ENCODE measurements at regions not wholly inside any gene's neighbourhood (a gene's known extent, or its start where the extent isn't known, plus 50 kb on each side); places are given as distances from the start of the nearest gene placed in this dataset.

- in situ Hi-C loops (cut with HindIII; ENCODE audit: low sequenced_read_pairs) = no loop called here
- DNase-seq (ENCODE audit: low spot score) = peak; percentile 69
Observed at GRCh38 chr10:78964952-78965633, 103.7 kb upstream of the ZMIZ1 start.

DNA sequence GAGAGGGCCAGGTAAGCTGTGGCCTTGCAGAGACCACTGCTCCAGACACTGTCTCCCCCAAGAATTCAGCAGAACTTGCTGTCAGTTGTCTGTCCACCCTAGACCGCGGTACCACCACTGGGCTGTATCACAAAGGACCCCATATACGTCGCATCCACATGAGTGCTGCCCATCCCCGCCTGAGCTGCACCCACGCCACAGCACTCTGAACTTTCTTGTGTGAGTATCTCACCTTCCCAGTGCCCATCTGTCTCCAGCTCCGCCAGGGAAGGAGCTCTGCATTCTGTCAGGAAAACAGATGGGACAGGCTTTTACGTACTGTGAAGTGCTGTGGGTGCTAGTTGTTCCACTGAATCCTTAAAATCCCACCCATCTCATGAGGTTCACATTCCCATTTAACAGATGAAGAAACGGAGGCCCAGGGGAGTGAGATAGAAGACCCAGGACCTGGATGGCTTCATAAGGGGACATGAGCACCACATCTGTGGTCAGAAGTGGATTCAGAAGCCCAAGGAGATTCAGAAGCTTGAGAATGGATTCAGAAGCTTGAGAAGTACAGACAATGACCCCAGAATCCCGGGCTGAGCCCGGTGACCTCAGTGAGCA is 102.5 kb upstream of the ZMIZ1 start:
- no peak for DNase-seq (ENCODE audit: low spot score)
- in situ Hi-C loops (cut with HindIII; ENCODE audit: low sequenced_read_pairs) = no loop called here

DNA sequence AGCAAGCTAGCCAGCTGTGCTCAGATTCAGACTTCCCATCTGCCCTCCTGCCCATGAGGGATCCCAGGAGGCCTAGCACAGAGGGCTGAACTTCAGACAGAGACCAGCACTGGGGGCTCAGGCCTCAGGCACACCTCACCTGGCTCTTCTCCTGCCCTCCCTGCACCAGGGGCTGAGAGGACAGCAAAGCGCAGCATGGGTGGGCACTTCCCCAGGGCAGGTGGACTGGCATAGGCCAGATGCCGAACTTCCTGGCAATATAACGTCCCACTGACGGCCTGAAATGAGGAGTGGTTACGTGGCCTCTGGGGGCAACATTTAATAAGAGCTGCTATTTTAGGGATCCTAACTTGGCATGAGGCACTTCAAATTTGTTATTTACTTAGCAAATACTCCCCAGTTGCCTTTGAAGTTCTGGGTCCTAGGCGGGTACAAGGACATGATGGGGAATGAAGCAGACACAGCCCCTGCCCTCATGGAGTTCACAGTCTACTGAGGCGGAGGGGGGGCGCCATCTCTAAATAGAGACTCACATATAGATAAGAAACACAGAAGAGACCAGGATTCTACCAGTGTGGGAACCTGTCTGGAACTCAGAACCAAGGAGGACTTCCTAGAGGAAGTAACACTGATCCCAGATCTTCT is 101.8 kb upstream of the ZMIZ1 start:
- in situ Hi-C loops (cut with HindIII; ENCODE audit: low sequenced_read_pairs) = no loop called here
- no peak for DNase-seq (ENCODE audit: low spot score)

DNA sequence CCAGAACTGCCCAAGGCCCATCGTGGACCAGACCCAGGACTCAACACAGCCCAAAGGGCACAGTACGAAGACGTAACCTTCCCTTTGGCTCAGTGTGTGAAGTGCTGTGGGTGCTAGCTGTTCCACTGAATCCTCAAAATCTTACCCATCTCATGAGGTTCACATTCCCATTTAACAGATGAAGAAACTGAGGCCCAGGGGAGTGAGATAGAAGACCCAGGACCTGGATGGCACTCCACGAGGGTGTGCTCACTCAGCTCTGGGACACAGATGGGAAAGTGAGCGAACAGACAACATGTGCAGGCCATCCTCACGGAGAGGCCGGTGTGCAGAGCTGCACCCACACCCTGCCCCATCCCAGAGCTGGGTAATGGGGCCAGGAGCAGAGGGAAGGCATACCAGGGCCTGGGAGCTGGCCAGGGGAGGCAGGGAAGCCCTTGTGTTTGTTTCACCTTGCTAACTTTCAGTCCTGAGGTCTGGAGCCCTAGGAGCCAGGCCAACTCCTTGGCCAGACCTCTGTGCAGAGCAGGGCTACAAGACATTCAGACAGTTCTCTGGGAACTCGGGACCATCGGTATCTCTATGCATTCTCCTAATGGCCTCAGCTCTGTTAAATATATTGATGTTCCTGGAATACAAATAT is 100.3 kb upstream of the ZMIZ1 start:
- in situ Hi-C loops (cut with HindIII; ENCODE audit: low sequenced_read_pairs) = no loop called here

DNA sequence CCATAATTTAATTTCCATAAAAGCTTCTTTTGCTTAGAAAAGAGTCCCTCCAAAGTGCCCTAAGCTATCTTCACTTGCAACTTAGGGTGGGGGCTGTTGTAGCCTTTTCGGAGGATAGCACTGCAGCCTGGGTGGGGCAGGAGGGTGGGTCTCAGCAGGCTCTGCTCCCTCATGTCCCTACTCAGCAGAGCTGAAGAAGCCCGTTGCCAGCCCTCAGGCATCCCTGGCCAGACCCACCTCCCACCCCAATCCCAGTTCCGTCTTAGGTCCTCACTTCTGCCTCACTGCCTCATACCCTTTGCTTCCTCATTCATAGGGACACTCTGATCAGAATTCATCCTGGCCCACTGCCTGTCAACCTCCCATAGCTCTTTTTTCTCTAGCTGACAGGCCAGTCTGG is 99.8 kb upstream of the ZMIZ1 start:
- in situ Hi-C loops (cut with HindIII; ENCODE audit: low sequenced_read_pairs) = no loop called here
- no peak for DNase-seq (ENCODE audit: low spot score)

More for the DNA sequence above, 100.3 kb upstream of the ZMIZ1 start:
- DNase-seq (ENCODE audit: low spot score) = no peak

DNA sequence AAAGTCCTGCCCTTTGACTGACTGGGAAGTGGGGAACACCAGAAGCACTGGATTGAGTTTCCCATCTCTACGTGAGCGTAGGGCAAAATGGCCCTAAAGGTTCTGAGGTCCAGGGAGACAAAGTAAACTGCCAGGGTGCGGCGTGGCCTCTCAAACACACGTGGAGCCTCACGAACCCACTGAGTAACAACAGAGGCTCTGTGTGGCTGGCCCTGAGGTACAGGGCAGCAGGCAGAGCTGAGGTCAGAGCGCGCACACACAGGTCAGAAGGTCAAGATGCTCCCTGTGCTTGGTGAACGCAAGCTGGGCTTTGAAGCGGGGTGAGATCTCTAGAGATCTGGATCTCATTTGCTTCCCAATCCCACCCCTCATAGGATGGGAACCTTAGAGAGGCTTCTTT is 99.0 kb upstream of the ZMIZ1 start:
- no peak for DNase-seq (ENCODE audit: low spot score)
- in situ Hi-C loops (cut with HindIII; ENCODE audit: low sequenced_read_pairs) = no loop called here

- in situ Hi-C loops (cut with HindIII; ENCODE audit: low sequenced_read_pairs) = no loop called here
Observed at GRCh38 chr10:78970261-78970660, 98.5 kb upstream of the ZMIZ1 start.

DNA sequence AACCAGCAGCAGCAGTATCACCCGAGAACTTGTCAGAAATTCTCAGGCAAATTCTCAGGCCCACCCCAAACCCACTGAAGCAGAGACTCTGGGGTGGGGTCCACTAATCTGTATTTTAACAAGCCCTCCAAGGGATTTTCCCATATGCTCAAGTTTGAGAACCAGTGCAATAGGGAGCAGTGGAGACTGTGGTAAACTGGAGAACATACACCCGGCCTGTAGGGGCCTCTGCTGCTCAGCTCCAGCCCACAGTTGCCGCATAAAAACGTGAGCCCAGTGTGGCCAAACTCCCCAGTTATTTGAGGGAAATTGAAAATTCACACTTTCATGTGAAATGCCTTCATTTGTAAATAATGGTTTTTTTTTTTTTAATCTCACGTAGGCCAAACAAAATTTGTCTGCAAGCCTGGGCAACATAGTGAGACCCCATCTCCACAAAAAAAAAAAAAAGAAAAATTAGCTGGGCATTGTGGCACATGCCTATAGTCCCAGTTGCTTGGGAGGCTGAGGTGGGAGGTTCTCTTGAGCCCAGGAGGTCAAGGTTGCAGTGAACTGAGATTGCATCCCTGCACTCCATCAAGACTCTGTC is 97.6 kb upstream of the ZMIZ1 start:
- no peak for DNase-seq (ENCODE audit: low spot score)
- in situ Hi-C loops (cut with HindIII; ENCODE audit: low sequenced_read_pairs) = no loop called here

More at GRCh38 chr10:78970261-78970660, 98.5 kb upstream of the ZMIZ1 start:
- DNase-seq (ENCODE audit: low spot score) = no peak

DNA sequence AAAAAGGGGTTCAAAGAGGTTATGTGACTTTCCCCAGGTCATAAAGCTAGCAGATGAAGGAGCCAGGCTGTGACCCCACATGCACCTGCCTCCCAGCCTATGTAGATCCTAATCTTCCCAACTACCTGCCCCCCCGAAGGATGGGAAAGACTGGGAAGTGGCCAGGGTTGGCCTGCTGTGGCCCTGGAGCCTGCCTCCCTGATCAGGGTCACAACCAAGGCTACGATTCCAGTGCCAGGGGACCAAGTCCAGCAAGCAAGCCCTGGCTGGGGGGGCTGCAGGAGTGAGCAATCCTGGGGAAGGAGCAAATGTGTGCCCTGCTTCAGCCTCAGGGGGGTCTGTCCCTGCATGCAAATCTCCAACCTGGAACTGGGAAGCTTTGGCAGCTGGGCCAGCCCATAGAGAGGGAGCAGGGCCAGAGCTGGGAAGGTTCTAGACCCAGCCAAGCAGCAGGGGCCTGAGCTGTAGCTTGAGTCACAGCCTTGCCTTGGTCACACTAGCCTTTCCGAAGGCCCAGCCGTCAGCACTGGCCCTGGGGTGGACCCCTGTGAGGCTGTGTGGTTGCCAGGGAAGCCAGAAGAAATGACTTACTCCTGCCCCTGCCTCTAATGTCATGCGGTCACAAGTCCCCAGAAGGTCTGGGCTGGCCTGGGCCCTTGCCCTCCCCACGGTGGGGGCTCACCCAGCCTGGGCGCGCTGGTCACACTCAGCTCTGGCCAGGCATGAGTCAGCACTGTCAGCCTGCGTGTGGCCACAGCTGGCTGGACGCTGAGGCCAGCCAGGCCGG is 96.4 kb upstream of the ZMIZ1 start:
- in situ Hi-C loops (cut with HindIII; ENCODE audit: low sequenced_read_pairs) = no loop called here
- DNase-seq (ENCODE audit: low spot score) = peak; percentile 42

DNA sequence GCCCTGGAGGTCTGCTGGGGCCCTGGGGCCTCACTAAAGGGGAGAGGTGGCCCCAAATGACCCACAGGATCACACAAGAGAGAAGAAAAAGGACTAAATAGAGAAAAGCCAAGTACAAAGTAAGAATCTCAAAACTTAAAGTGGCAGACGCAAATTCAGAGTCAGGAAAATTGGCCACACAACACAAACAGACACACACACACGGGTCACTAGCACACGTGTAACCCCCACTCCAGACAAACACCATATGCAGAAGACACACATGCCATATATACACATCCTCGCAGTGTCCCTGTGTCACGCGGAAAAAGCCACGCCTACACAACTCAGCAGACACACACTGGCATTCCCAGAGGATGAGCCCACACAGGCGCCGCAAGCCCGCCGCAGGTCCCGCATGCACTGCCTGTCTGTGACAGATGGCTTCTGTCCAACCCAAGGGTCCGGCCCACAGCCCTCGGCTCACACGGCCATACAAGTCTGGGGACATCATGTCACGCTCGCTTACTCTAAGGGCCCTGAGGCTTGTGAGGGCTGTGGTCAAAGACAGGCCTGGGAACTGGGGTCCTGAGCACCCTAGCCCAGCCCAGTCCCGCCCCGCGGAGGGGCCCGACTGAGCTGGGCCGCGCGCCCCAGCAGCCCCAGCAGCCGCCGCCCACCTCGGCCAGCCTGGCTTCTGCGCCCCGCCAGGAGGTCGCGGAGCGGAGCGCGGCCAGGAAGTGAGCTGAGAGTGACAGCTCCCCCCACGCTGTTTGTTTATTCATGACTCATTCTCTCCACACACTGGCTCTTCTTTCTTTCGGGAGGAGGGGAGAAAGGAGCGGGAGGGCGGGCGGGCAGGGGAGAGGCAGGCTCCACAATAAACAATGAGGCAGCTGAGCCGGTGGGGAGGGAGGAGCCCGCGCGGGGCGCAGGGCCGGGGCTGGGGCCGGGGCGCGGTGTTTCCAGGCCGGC is 95.5 kb upstream of the ZMIZ1 start:
- in situ Hi-C loops (cut with HindIII; ENCODE audit: low sequenced_read_pairs) = no loop called here

GRCh38 chr10:78973901-78974616 is 94.7 kb upstream of the ZMIZ1 start:
- in situ Hi-C loops (cut with HindIII; ENCODE audit: low sequenced_read_pairs) = no loop called here
- peak; percentile 81 for DNase-seq (ENCODE audit: low spot score)

More for the DNA sequence above, 95.5 kb upstream of the ZMIZ1 start:
- DNase-seq (ENCODE audit: low spot score) = peak; percentile 91

DNA sequence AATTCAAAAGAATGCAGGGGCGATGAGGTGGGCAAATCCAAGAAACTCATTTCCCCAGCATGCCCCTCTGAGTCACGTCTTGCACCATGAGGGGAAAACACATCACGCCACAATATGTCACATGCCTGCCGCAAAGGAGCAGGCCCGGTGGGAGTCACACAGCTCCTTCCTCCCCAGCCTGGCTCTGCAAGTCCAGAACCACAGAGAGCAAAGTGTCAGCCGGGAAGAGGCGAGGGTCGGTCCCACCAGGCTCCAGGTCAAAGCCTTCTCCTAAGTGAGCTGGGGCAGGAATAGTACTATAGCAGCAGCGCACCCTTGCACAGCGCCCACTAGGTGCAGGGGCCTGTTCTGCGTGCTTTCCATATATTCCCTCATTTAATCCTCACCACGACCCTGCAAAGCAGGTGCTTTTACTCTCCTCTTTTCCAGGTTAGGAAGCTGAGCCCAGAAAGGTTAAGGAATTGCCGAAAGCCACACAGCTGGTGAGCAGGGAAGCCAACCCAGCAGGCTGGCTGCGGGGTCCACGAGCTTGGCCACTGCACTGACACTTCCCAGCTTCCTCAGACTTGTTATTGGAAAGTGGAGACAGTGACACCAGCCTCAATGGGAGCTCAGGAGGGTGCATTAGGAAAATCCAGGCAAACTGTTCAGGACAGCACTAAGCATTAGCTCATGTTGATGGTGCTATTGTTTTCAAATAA is 94.0 kb upstream of the ZMIZ1 start:
- DNase-seq (ENCODE audit: low spot score) = peak; percentile 60
- in situ Hi-C loops (cut with HindIII; ENCODE audit: low sequenced_read_pairs) = no loop called here

- in situ Hi-C loops (cut with HindIII; ENCODE audit: low sequenced_read_pairs) = no loop called here
- no peak for DNase-seq (ENCODE audit: low spot score)
Observed at GRCh38 chr10:78975926-78976325, 92.8 kb upstream of the ZMIZ1 start.

DNA sequence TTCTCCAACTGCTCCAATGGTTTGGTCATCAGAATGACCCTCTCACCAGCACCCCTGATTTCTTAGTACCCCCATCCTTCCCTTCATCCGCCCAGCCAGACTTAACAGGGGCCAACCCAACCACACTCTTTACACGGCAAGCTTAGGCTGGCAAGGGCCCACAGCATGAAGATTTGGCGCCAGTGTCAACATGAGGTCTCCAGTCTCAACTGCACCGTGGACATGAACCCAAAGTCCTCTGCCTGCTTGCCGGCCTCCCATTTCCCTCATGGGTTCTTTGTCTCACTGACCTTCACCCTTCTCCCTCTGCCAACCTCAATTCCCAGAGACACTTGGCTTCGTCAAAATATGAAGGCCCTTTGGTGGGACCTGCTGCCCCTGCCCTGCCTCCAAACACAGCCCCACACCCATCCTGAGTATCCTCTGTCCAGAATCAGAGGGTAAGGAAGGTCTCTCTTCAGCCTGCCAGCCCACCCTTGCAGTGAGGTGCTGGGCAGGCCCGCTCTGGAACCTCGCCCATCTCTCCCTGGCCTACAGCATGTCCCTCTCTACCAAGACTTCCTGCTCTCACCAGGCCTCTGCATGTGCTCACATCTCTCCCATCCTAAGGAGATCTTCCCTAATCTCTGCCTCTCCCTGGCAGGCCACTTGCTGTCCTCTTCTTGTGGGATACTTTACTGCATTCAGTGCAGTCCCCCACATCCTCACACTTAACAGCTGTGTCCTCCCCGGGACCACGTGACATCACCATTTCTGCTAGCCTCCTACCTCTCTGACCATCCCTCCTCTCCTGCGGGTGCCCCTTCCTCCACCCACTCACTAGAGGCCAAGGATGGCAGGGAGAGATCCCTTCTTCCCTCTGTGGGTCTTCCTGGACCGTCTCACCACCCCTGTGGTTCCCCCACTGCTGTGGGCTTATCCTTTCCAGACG is 91.7 kb upstream of the ZMIZ1 start:
- no peak for DNase-seq (ENCODE audit: low spot score)
- in situ Hi-C loops (cut with HindIII; ENCODE audit: low sequenced_read_pairs) = no loop called here

GRCh38 chr10:78979938-78980337 is 88.8 kb upstream of the ZMIZ1 start:
- DNase-seq (ENCODE audit: low spot score) = no peak
- in situ Hi-C loops (cut with HindIII; ENCODE audit: low sequenced_read_pairs) = no loop called here

- in situ Hi-C loops (cut with HindIII; ENCODE audit: low sequenced_read_pairs) = no loop called here
- no peak for DNase-seq (ENCODE audit: low spot score)
Observed at GRCh38 chr10:78980354-78980753, 88.4 kb upstream of the ZMIZ1 start.
